GM21619 (cell line): ENCODE measurements at regions not wholly inside any gene's neighbourhood (a gene's known extent, or its start where the extent isn't known, plus 50 kb on each side); places are given as distances from the start of the nearest gene placed in this dataset.

Source experiments
- ATAC-seq: cut with Tn5 transposase; IDR thresholded peaks from one replicate; pipeline ENCODE4 v1.9.1; 2021; ENCODE audit not compliant: unreplicated experiment

DNA sequence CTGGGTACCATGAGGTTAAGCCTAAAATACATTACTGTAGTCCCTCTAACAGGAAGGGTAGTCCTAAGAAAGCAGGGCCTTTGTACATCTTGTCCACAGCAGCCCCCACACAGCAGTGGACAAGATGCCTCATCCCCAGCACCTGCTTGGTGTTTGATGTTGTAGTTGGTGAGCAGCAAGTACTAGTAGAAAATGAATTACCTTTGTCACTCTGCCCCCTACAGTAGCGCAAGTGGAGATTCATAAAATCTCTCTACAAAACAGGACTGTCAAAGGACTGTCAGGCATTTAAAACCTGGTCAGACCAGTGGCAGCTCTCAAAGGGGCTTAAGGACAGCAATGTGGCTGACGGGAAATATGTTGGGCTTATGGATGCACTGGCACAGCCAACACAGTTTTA, 122.5 kb downstream of the TMEM174 start:
- no peak for ATAC-seq

- ATAC-seq, result no peak
These were observed 119.9 kb downstream of the TMEM174 start for GRCh38 chr5:73292816-73293459.

- no peak for ATAC-seq
These were observed 118.9 kb downstream of the TMEM174 start for GRCh38 chr5:73291873-73292272.

DNA sequence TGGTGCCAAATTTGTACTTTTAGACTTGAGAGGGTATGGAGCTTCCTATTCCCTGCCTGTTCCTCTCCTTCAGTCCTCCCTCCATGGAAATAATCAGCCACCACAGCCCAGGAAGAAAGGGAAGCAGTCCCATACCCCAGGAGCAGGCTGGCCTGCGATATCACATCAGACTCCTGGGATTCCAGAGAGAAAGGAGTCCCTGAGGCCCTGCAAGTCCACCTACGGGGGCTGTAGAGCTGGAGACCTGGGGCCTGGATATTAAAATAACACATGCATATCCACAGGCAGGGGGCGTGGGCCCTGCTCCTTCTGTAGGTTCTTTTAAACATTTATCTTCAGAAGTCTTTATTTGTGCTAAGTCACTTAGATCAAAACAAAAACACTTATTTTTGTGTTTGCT, 117.2 kb downstream of the TMEM174 start:
- no peak for ATAC-seq

DNA sequence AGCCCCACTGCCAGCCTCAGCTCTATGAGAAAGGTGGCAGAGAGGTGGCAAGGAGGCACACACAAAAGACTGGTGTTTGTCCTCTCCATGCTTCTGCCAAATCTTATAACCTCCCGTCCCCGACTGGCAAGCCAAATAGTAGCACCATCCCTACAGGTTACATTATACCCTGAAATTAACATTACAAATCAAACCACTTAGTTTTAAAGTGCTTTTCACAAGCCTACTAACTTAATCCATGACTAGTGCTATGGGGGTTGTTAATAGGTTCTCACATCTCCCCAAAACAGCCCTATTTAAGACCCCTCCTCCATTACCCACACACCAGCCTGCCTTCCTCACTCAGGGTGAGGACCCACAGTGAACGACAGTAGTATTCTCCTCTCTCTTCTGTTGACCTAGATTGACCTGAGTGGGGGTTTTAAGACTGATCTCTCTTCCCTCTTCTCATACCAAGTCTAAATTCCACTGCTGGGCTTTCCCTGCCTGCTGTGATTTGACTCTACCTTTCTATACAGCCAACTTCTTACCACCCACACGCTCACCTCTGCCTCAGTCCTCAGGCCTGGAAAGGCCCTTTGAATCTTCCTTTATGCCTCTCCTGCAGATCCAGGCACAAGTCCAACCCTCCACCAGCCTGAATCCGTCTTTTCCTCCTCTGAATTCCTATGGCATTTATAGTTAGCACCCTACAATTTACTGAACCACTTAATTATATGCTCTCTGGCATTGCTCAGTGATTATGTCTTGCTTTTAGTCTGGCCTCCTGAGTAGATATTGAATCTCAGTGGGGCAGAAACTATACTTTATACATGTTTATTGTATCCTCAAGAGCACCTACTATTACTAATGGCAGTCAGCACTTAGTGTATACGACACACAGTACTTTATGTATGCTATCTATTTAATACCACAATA, 116.1 kb downstream of the TMEM174 start:
- no peak for ATAC-seq

DNA sequence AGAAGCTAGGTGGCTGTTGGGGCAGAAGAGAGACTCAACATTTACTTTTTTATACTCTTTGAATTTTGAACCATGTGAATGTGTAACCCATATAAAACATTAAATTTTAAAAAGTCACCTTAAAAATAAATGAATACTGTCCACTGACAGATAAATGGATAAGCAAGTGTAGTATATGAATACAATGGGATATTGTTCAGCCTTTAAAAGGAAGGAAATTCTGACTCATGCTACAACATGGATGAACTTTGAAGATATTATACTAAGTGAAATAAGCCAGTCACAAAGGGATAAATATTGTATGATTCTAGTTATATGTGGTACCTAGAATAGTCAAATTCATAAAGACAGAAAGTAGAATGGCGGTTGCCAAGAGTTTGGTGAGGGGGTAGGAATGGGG, 113.9 kb downstream of the TMEM174 start:
- no peak for ATAC-seq

GRCh38 chr5:73284985-73285384, 112.0 kb downstream of the TMEM174 start:
- no peak for ATAC-seq

DNA sequence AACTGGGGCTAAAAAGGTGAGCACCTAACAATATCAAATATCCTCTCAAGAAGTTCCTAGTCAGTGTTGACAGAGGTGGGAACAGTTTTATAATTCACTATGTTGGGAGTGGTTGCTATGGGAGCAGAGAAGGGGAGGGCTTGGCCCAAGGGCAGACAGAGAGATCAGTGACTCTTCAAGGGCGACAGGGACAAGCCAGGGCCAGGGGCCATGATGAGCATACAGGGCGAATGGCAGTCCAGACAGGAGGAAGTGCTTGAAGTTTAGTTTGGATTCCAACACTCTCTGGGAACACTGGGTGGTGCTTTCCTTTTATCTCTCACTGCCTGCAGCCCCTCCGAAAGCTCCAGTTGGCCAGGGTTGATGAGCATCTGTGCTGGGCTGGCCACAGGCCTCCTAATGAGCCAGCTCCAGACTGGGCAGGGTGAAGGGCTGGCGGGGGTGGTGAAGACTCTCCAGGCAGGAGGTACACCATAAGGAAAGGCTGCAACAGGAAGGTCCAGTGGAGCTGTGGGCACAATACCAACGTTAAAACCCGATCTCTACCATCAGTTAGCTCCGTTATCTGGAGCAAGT, 111.3 kb downstream of the TMEM174 start:
- ATAC-seq, result no peak

GRCh38 chr5:73282923-73283322, 109.9 kb downstream of the TMEM174 start:
- no peak for ATAC-seq

DNA sequence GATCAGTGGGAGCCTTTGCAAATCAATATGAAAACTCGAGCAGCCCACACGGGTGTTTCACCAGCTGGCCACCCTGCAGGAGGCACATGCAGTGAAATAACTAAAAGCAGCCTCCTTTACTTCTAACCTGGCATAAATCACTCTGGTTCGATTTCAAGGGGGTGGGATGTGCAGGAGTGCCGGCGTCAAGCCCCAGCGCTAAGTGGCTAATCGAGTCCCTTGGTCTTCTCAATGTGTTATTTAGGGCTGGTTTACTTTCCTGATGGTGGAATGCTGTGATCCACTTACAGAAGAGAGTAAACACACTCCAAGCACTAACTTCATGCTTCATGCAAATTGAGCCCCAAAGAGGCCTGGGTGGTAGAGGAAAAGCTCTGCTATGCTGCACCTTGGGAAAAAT, 109.4 kb downstream of the TMEM174 start:
- ATAC-seq, result no peak

DNA sequence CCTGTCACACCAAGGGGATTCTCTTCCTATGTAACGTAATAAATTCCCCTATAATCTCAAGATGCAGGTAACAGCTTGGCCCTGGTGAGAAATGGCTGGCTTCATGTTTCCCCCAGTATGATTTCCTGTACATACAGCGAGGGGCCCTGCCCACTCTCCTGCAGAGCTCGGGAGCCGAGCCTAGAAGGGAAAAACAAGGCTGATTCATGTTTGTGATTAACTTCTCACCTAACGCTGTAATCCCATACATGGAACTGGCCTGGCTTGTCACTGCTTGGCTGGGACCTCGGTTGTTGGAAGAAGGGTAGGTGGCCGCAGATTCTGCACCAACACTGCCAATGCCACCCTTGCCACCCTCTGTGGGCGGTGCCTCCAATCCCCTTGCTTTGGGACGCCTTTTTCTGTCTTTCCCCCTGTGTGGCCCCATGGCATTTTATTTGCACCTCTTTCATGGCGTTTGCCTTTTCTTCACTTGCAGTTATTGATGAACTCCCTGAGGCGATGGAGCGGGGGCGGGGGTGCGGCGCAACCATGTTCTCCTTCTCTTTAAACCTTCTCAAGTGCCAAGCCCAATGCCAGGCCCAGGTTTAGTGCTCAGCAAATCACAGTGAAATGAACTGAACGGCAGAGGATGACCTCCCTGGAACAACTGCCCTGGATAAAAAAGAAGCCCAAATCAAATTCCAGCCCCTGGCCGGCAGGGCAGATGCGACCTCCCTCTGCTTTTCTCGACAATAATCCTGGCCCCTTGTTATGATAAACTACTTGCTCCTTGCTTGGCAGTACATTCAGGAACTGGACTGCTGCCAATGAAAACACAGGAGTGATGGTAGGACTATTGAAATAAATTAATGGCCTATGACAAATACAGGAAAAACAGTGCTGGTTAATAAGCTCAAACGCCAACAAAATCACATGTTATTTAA, 108.1 kb downstream of the TMEM174 start:
- no peak for ATAC-seq

- ATAC-seq, result no peak
These were observed 107.4 kb downstream of the TMEM174 start for GRCh38 chr5:73280386-73280785.

DNA sequence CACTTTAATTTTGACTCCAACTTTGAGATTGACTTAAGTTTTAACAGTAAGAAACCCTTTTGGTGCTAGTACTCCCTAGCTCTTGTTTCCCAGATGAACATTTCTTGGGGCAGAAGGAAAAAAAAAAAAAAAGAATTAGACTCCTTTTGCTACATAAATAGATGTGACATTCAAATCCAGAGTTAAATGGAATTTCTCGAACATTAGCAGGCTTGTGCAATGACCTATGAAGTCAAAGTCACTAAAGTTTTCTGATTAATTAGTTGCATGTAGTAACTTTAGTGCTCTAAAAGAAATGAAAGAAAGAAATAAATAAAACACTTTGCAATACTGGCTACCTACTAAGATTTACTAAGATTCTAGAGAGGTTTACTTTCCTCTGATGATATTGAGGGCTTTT, 106.8 kb downstream of the TMEM174 start:
- ATAC-seq, result no peak

- no peak for ATAC-seq
These were observed 105.7 kb downstream of the TMEM174 start for GRCh38 chr5:73278693-73279092.

DNA sequence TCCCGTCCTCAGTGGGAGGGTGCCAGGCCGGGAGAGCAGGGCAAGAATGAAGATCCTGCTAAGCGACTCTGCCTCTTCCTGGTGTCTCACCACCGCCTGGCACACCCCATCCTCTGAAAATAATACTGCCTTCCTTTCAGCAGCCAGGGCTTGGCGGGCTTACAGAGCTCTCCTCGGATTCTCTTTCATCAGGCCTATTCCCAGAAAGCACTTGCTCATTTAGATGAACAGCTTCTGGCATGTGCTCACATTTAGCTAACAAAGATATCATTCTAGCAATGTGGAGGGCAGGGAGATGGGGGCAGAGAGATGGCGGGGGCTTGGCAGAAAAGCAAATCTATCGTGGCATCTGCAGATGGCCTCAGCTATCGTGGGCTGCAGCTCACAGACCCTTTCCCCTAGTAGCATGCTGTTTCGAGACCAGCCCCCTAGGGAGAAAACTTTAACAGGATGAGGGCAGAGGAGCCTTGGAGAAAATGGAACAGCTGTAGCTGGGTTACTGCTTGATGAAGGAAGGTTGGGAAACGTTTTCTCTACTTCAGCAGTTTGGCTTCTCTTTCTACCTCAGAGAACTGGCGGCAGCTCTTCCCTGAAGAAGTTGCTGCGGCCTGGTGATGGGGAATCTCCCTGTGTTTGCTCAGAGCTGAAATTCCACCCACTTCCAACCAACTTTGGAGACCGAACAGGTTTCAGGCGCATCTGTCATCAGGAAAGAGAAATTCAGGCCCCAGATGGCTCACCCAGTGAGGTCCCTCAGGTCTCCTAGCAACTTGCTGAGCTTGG, 102.1 kb downstream of the TMEM174 start:
- no peak for ATAC-seq

- ATAC-seq, result no peak
These were observed 101.1 kb downstream of the TMEM174 start for GRCh38 chr5:73274121-73274520.

GRCh38 chr5:73273379-73274050, 100.5 kb downstream of the TMEM174 start:
- ATAC-seq, result no peak

GRCh38 chr5:73272351-73272750, 99.4 kb downstream of the TMEM174 start:
- ATAC-seq, result no peak

DNA sequence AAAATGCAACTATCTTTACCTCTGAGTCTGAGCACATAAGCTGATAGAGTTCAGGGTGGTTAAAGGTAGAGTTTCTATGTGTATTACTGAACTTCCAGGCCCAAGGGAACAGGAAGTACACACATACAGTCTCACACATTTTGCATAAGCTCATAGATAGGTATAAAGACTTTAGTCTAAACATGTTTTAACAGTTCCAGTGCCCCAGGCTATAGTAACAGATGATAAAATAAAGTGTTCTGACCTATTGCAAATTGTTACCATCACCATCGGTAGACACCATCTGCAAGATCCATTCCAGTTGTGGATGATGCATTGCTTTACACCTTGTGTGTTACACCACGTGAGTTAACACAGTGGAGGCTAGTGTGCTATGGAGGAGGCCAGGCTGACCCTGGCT, 95.8 kb downstream of the TMEM174 start:
- no peak for ATAC-seq
